ENCODE measurements at regions not wholly inside any gene's neighbourhood (a gene's known extent, or its start where the extent isn't known, plus 50 kb on each side); places are given as distances from the start of the nearest gene placed in this dataset.

DNA sequence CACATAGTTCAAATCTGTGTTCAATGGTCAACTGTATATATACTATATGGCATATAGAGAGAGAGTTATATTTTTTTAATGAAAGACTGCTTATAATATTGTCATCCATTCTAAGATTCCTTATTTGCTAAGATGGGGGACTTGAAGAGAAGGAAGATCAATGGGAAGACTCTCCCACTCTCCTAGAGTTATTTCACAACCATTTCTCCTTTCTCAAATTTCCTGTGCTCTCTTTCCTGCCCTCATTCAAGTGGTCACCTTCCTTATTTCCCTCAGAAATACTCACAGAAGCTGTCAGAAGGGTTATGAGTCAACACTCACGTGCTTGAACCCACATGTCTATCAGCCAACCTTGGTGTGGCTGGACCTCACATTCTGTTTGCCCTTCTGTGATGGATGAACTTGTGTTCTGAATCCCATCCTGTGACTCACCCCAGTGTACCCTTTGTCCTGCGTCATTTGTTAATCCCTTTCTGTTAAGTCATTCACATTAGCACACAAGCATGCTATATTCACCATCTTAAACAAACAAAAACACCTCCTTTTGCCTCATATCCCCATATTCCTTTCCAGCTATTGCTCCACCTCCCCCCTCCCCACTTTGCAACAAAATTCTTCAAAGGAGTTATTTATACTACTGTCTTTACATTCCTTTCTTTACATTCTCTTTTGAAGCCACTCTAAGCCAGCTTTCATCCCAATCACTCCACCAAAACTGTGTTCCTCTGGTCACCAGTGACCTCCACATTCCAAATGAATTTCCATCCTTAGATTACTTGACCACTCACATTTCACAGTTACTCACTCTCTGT is 279.3 kb upstream of the TCF21 start:
- H3K36me3 ChIP-seq (ENCODE audit: control insufficient read depth, insufficient read depth, low read length), result no peaks in the 10 kb centered on the region
- H3K4me3 ChIP-seq (replicated peaks; ENCODE audit: low read depth, low read length), result no peak overlapping the region
- no peaks in the 10 kb centered on the region; the same call in 1 of the 2 replicates for H3K27me3 ChIP-seq (replicated peaks; ENCODE audit: control insufficient read depth, insufficient read depth, low read length)
- TF ChIP-seq CTCF (IDR thresholded peaks at IDR 0.05; ENCODE audit: insufficient read depth, low read length, poor library complexity, severe bottlenecking), result no peak
- DNase-seq (ENCODE audit: extremely low read depth, insufficient read length), result no peak

DNA sequence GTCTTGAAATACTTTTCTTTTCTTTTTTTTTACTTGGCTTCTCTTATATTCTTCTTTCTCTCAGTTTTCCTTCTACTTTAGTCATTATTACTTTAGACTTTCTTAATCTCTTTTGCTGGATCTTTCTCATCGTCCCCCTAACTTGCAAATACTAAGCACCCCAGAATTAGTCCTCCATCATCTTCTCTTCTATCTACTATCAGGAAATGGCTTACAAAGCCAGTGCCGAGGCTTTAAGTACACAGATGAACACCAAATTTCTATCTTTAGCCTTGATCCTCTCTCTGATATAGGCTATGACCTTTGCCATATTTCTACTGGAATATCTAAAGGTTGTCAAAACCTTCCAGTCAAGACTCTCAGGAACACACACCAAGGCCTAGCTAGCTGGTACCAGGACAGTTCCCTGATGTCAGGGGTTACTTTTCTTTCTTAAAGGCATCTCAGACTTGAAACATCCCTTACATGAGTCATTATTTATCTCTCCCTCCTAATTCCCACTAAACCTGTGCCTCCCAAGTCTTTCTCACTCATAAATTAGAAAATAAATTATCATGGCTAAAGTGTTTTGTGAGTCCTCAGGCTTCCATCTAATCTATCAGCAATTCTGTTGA is 278.6 kb upstream of the TCF21 start:
- TF ChIP-seq CTCF (IDR thresholded peaks at IDR 0.05; ENCODE audit: insufficient read depth, low read length, poor library complexity, severe bottlenecking), result no peak
- Histone ChIP-seq H3K36me3 (ENCODE audit: control insufficient read depth, insufficient read depth, low read length) (no peaks in the 10 kb centered on the region), H3K4me3 (replicated peaks; ENCODE audit: low read depth, low read length) (no peak overlapping the region), H3K27me3 (replicated peaks; ENCODE audit: control insufficient read depth, insufficient read depth, low read length) (no peaks in the 10 kb centered on the region; the same call in 1 of the 2 replicates)
- no peak for DNase-seq (ENCODE audit: extremely low read depth, insufficient read length)

DNA sequence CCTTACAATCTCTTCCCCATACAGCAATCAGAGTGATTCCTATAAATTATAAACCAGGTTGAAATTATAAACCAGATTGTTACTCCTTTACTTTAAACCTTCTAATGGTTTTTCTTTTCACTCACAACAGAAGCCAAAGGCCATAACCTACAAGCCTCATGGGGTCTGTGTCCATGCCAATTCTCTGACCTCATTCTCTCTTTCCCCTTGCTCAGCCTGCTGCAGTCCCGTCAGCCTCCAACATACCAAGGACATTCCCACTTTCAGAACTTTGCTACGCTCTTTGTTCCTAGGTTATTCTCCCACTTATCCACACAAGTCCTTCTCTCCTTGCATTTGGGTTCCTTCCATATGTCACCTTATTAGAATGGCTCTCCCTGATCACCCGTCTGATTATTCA is 277.9 kb upstream of the TCF21 start:
- no peak for DNase-seq (ENCODE audit: extremely low read depth, insufficient read length)
- Histone ChIP-seq H3K4me3 (replicated peaks; ENCODE audit: low read depth, low read length) (no peak overlapping the region), H3K27me3 (replicated peaks; ENCODE audit: control insufficient read depth, insufficient read depth, low read length) (no peaks in the 10 kb centered on the region; the same call in 1 of the 2 replicates), H3K36me3 (ENCODE audit: control insufficient read depth, insufficient read depth, low read length) (no peaks in the 10 kb centered on the region)
- TF ChIP-seq CTCF (IDR thresholded peaks at IDR 0.05; ENCODE audit: insufficient read depth, low read length, poor library complexity, severe bottlenecking), result no peak

GRCh38 chr6:133612459-133612858 is 276.5 kb upstream of the TCF21 start:
- Histone ChIP-seq H3K4me3 (replicated peaks; ENCODE audit: low read depth, low read length) (no peak overlapping the region), H3K36me3 (ENCODE audit: control insufficient read depth, insufficient read depth, low read length) (no peaks in the 10 kb centered on the region), H3K27me3 (replicated peaks; ENCODE audit: control insufficient read depth, insufficient read depth, low read length) (no peaks in the 10 kb centered on the region; the same call in 1 of the 2 replicates)
- DNase-seq (ENCODE audit: extremely low read depth, insufficient read length), result no peak
- no peak for TF ChIP-seq CTCF (IDR thresholded peaks at IDR 0.05; ENCODE audit: insufficient read depth, low read length, poor library complexity, severe bottlenecking)

- Histone ChIP-seq H3K4me3 (replicated peaks; ENCODE audit: low read depth, low read length) (no peak overlapping the region), H3K27me3 (replicated peaks; ENCODE audit: control insufficient read depth, insufficient read depth, low read length) (no peaks in the 10 kb centered on the region; the same call in 1 of the 2 replicates), H3K36me3 (ENCODE audit: control insufficient read depth, insufficient read depth, low read length) (no peaks in the 10 kb centered on the region)
- no peak for DNase-seq (ENCODE audit: extremely low read depth, insufficient read length)
- TF ChIP-seq CTCF (IDR thresholded peaks at IDR 0.05; ENCODE audit: insufficient read depth, low read length, poor library complexity, severe bottlenecking), result no peak
Measured at GRCh38 chr6:133613211-133613610, 275.7 kb upstream of the TCF21 start.
